ENCODE measurements at regions not wholly inside any gene's neighbourhood (a gene's known extent, or its start where the extent isn't known, plus 50 kb on each side); places are given as distances from the start of the nearest gene placed in this dataset.

GRCh38 chr1:208587110-208587509 lies 342.9 kb upstream of the PLXNA2 start:
- DNase-seq (ENCODE audit: low read depth in 2 of 2), result no peak

- no peak for DNase-seq (ENCODE audit: low read depth in 2 of 2)
Measured at GRCh38 chr1:208593306-208594006, 349.3 kb upstream of the PLXNA2 start.

DNA sequence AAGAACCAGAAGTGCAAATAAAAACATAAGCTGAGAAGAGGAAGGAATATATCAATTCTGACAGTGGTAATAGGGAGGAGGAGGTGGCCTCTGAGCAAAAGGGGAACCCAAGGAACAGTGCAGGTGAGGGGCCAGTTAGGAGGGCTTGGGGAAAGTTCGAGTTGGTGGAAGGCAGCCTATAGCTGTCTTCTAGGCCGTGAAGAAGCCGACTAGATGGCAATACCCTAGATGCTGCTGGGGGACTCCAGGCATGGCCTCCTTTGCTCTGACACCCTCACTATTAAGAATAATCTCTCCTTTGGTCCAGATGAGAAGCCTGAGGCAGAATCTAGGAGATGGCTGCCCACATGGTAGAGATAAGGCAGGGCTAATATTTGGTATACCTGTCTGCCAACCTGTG lies 351.1 kb upstream of the PLXNA2 start:
- DNase-seq (ENCODE audit: low read depth in 2 of 2), result no peak

DNA sequence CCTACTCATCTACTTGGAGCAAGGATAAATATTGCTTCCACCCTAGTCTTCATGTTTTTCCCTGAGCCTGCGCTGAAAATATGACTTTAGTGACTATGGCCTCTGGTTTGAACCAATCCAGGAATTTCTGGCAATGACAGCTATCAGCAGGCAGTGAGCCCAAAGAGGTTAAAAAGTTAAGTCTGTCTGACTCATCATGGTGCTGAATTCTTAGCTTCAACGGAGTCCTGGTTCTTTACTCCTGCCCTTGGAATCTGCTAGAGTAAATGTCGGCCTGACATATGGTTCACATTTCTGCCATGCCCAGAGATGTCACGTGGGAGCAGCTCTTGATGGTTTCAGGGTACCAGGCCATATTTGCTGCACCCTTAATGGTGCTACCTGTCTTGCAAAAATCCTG lies 351.6 kb upstream of the PLXNA2 start:
- no peak for DNase-seq (ENCODE audit: low read depth in 2 of 2)

GRCh38 chr1:208597571-208597970 lies 353.4 kb upstream of the PLXNA2 start:
- no peak for DNase-seq (ENCODE audit: low read depth in 2 of 2)

DNA sequence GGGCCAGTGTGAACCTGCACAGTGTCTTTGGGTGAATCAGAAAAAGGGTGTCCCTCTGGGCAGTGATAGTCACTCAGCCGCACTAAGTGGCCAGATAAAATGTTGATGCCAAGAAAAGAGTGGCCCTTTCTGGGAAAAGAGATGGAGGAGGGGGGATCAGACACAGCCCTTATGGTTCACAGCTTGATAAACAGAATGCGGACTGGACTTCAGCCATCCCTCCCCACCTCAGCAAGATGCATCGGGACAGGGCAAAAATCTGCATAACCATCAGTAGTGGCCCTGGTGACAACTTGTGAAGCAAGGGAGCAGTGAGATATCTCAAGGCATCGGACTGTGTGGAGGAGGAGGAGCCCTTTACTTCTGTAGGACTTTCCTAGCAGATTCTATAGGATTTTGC lies 353.8 kb upstream of the PLXNA2 start:
- DNase-seq (ENCODE audit: low read depth in 2 of 2), result no peak

- DNase-seq (ENCODE audit: low read depth in 2 of 2), result no peak
Measured at GRCh38 chr1:208599063-208599462, 354.9 kb upstream of the PLXNA2 start.

- no peak for DNase-seq (ENCODE audit: low read depth in 2 of 2)
Measured at GRCh38 chr1:208600456-208601190, 356.4 kb upstream of the PLXNA2 start.

DNA sequence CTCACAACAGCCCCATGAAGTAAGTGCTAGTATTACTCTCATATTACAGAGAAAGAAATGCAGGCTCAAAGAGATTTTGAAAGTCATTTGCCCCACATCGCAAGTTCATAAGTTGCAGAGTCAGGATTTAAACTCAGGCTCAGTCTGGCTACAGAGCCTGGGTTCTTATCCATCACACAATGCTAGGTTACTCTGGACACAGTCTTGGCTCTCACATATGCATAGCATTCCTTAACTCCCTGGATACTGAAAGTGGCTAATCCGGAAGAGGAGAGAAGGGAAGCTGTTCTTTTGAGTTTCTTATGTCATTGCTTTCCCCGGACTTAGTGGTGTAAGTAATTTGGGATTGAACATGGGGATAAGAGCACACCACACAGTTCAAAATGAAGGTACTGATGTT lies 357.4 kb upstream of the PLXNA2 start:
- no peak for DNase-seq (ENCODE audit: low read depth in 2 of 2)

DNA sequence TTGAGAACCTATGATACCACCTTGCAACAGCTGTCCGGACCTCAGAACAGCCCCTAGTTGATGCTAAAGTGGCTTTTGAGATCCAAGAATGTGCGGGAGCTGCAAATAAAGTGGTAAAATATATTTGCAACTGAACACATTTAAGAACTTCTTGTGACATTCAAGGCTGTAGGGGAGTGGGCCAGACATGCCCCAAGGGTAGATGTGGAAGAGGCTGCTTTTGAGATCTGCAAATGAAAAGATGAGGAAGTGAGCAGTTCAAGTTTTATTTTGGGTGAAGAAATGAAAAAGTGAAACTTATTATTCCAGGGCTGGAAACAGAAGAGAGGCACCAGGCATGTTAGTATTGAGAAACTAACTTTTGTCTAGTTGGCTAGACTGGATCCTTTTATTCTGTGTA lies 359.5 kb upstream of the PLXNA2 start:
- no peak for DNase-seq (ENCODE audit: low read depth in 2 of 2)

DNA sequence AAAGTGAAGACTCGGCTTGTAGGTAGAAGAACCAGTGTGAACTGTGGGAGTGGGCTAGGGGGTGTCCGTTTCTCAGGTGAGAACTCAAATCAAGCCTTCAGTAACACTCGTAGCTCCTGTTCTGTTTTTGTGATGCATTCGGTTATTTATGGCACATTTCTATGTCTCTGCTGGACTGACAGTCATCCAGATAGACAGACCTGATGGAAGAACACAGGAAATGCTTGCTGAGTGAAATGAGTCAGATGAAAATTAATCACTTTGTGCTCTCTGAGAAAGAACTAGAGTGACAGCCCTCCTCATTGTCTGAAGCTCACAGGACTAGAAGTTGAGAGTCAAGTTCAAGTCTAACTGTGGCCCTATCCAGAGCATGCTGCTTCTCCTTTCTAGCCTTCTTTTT lies 360.1 kb upstream of the PLXNA2 start:
- no peak for DNase-seq (ENCODE audit: low read depth in 2 of 2)

DNA sequence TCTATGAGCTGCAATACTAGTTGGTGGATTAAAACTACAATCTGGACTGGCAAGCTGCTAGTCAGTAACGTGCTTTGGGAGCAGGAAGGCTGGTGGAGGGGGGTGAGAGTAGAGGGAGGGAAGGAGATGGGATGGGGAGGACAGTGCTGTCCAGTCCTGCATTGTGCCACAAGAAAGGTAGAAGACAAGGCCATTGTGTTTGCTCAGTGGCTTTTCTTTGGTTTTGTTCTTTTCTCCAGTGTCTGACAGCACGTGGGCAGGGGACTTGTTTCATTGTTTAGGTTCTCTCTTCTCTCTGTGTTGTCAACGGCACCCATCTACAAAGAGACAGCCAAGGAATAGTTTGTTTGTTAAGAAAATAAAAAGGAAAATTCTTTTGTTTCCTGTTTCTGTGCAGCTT lies 362.8 kb upstream of the PLXNA2 start:
- DNase-seq (ENCODE audit: low read depth in 2 of 2), result no peak

GRCh38 chr1:208607616-208608015 lies 363.4 kb upstream of the PLXNA2 start:
- DNase-seq (ENCODE audit: low read depth in 2 of 2), result no peak

DNA sequence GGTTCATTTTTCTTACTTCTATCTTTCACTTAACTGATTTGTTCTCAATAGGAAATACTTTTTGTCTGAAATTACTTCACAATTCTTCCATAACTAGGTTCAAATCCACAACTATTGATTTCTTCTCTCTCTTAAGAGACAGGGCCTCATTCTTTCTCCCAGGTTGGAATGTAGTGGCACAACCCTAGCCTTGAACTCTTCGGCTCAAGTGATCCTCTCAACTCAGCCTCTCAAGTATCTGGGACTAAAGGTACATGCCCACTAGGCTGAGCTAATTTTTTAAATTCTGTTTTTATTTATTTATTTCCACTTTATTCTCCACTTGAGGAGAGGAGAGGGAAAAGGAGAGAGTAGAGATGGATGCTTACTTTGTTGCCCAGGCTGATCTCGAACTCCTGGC lies 370.4 kb upstream of the PLXNA2 start:
- no peak for DNase-seq (ENCODE audit: low read depth in 2 of 2)

GRCh38 chr1:208615371-208615770 lies 371.2 kb upstream of the PLXNA2 start:
- DNase-seq (ENCODE audit: low read depth in 2 of 2), result no peak

- DNase-seq (ENCODE audit: low read depth in 2 of 2), result no peak
Measured at GRCh38 chr1:208616776-208617175, 372.6 kb upstream of the PLXNA2 start.

DNA sequence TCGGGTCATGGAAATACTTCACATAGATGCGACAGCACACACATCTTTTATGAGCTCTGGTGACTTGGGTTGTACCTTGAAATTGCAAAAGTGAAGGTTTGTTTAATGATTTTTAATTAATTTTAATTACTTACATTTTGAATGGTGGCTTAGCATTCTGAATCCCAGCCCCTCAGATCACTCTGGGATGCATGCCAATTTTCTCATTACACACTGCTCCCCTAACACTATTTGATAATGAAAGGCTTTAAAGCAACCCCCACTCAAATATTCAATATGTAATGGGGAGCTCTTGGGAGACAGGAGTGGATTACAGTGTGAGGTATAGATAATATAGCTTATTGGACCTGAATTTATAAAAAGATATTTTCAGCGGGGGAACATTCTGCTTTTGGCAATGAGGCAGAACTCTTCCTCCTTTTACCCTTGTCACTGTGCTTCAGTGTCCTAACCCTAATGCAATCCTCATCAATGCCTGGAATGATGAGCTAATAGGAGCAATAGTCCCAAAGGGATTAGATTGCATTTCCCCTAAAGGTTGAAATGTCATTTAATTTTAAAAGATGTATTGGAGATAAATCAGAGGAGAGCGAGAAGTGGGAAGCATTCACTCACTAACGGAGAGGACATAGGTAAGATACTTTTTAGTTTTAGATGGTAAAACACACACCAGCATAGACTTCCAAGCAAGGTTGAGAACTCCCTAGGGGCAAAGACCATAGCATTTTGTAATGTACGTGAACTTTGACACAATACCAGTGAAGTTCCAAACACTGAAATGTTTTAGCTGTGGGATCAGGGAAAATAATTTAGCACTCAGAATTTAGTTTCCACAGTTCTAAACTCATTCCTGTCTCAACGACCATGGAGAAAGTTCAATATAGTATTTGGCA lies 384.1 kb upstream of the PLXNA2 start:
- DNase-seq (ENCODE audit: low read depth in 2 of 2), result no peak

GRCh38 chr1:208631092-208631491 lies 386.9 kb upstream of the PLXNA2 start:
- DNase-seq (ENCODE audit: low read depth in 2 of 2), result no peak

DNA sequence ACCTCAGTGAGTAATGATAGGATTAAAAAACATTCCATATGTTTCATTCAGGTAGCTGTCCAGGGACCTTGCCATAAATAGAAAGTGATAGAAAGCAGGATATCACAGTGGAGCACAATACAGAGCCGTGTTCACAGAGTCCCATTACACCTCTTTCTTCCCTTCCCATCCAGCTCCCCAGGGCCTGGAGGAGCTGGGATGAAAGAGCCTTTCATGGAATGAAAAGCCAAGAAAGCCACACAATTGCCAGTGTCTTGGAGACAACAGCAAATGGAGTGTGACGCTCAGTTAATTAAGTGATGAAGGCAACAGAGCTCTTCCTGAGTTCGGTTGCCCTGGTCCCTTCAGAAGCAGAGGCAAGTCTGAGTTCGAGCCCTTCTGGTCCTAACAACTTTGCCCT lies 387.3 kb upstream of the PLXNA2 start:
- DNase-seq (ENCODE audit: low read depth in 2 of 2), result no peak

- DNase-seq (ENCODE audit: low read depth in 2 of 2), result no peak
Measured at GRCh38 chr1:208634346-208635140, 390.4 kb upstream of the PLXNA2 start.

DNA sequence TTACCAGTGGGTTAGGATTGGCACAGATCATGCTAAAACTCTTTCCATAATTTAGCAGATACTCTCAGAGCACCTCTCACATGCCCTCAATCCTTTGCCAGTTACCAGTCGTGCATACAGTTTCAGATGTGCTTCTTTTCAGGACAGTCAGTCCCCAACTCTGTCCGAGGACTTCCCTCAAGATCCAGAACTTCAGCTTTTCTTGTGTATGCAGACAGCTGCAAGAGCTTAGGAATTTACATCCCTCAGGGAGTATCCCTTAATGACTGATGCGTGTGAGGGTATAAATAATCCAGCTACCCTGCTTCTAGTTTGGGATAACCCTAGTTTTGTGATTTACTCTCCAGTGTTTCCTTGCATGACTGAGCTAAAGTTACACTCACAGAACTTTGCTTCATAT lies 393.0 kb upstream of the PLXNA2 start:
- DNase-seq (ENCODE audit: low read depth in 2 of 2), result no peak

DNA sequence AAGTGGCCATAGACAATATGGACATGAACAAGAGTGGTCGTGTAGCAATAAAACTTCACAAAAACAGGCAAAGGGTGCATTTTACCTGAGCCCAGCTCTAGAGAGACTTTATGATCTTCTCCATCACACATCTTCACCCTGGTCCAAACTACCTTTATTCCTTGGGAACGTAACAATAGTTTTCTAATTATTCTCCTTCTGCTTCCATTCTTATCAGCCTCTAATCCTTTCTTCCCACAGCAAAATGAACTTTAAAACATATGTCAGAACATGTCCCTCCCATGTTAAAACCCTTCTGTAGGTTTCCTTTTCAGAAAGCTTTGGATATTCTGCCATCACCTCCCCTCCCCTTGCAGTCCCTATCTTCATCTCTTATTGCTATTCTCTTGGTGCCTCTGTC lies 395.2 kb upstream of the PLXNA2 start:
- no peak for DNase-seq (ENCODE audit: low read depth in 2 of 2)

Data from stimulated activated CD4-positive, alpha-beta T cell treated with anti-CD3 and anti-CD28 coated beads, Interleukin-4, amount 100 ng/mL, for 48 hours (primary cell).